ENCODE measurements at regions not wholly inside any gene's neighbourhood (a gene's known extent, or its start where the extent isn't known, plus 50 kb on each side); places are given as distances from the start of the nearest gene placed in this dataset.

- no peaks in the 10 kb centered on the region for H3K27me3 ChIP-seq
- no peak overlapping the region for H3K4me3 ChIP-seq
- intact Hi-C loops (cut with DNase I), result no loop called here
- DNase-seq (no peak), ATAC-seq (no peak)
- H3K36me3 ChIP-seq, result no peaks in the 10 kb centered on the region
- H3K27ac ChIP-seq, result no peak overlapping the region
- 67% methylated on average over 4 of the region's 4 CpGs for WGBS (ENCODE audit: insufficient coverage, low coverage, low lambda C conversion rate, missing lambda C conversion rate)
- TF ChIP-seq CTCF (IDR thresholded peaks at IDR 0.05) (no peak), POLR2A (IDR thresholded peaks at IDR 0.05) (no peak)
- no peaks in the 10 kb centered on the region for H3K9me3 ChIP-seq
- peaks cover 0 to 23% (median 0%) of the 10 kb centered on the region in 4 donors for H3K4me1 ChIP-seq
Measured at GRCh38 chr15:70147778-70148177, 50.1 kb upstream of the TLE3 start.

Small RNA genes in the stretch of these regions (small RNA-seq; reads per million reads assigned to genes)
- gene RNU6-745P, result 0 reads per million in 2 experiments
